WERI-Rb-1 (cell line): ENCODE measurements at regions not wholly inside any gene's neighbourhood (a gene's known extent, or its start where the extent isn't known, plus 50 kb on each side); places are given as distances from the start of the nearest gene placed in this dataset.

ENCODE experiments used
- DNase-seq: peaks from one replicate; pipeline ENCODE4 v3.0.0-alpha.2; 2020
- H3K27ac ChIP-seq: fragments of 250-450 bp; sonication (Bioruptor Pico); 2 replicates; pipeline ENCODE4 v1.5.1; 2020; ENCODE audit warnings: mild to moderate bottlenecking, moderate library complexity
- H3K27me3 ChIP-seq: fragments of 250-450 bp; sonication (Bioruptor Pico); 2 replicates; pipeline ENCODE4 v1.5.1; 2021; ENCODE audit warnings: mild to moderate bottlenecking, low read depth, moderate library complexity; ENCODE audit not compliant: insufficient read depth, severe bottlenecking
- H3K36me3 ChIP-seq: fragments of 250-450 bp; sonication (Bioruptor Pico); 2 replicates; pipeline ENCODE4 v1.5.1; 2020; ENCODE audit warnings: mild to moderate bottlenecking, moderate library complexity
- H3K4me3 ChIP-seq: 2 replicates; pipeline ENCODE4 v1.5.1; 2011; ENCODE audit warnings: low read depth, mild to moderate bottlenecking, control low read depth, low read length
- H3K9me3 ChIP-seq: fragments of 250-450 bp; sonication (Bioruptor Pico); 2 replicates; pipeline ENCODE4 v1.5.1; 2021; ENCODE audit warnings: mild to moderate bottlenecking, moderate library complexity; ENCODE audit not compliant: severe bottlenecking
- TF ChIP-seq, protein P1 (sequence below): IDR thresholded peaks from 2 replicates; pipeline ENCODE4 v1.5.1; 2011; ENCODE audit warnings: low read depth, mild to moderate bottlenecking, control low read depth, inconsistent platforms, low read length

- TF ChIP-seq, protein P1, sequence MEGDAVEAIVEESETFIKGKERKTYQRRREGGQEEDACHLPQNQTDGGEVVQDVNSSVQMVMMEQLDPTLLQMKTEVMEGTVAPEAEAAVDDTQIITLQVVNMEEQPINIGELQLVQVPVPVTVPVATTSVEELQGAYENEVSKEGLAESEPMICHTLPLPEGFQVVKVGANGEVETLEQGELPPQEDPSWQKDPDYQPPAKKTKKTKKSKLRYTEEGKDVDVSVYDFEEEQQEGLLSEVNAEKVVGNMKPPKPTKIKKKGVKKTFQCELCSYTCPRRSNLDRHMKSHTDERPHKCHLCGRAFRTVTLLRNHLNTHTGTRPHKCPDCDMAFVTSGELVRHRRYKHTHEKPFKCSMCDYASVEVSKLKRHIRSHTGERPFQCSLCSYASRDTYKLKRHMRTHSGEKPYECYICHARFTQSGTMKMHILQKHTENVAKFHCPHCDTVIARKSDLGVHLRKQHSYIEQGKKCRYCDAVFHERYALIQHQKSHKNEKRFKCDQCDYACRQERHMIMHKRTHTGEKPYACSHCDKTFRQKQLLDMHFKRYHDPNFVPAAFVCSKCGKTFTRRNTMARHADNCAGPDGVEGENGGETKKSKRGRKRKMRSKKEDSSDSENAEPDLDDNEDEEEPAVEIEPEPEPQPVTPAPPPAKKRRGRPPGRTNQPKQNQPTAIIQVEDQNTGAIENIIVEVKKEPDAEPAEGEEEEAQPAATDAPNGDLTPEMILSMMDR, result no peak
- no peak overlapping the region for H3K4me3 ChIP-seq
- no peaks in the 10 kb centered on the region for H3K27me3 ChIP-seq
- H3K36me3 ChIP-seq, result no peaks in the 10 kb centered on the region
- no peaks in the 10 kb centered on the region for H3K9me3 ChIP-seq
- no peak overlapping the region for H3K27ac ChIP-seq
- no peak for DNase-seq
Observed at GRCh38 chr6:146878952-146879340, 280.2 kb downstream of the ADGB start.

GRCh38 chr6:146879406-146880117 is 280.8 kb downstream of the ADGB start:
- no peak for DNase-seq
- Histone ChIP-seq H3K9me3 (no peaks in the 10 kb centered on the region), H3K27me3 (no peaks in the 10 kb centered on the region), H3K36me3 (no peaks in the 10 kb centered on the region), H3K4me3 (no peak overlapping the region), H3K27ac (no peak overlapping the region)
- TF ChIP-seq, protein P1, result no peak

DNA sequence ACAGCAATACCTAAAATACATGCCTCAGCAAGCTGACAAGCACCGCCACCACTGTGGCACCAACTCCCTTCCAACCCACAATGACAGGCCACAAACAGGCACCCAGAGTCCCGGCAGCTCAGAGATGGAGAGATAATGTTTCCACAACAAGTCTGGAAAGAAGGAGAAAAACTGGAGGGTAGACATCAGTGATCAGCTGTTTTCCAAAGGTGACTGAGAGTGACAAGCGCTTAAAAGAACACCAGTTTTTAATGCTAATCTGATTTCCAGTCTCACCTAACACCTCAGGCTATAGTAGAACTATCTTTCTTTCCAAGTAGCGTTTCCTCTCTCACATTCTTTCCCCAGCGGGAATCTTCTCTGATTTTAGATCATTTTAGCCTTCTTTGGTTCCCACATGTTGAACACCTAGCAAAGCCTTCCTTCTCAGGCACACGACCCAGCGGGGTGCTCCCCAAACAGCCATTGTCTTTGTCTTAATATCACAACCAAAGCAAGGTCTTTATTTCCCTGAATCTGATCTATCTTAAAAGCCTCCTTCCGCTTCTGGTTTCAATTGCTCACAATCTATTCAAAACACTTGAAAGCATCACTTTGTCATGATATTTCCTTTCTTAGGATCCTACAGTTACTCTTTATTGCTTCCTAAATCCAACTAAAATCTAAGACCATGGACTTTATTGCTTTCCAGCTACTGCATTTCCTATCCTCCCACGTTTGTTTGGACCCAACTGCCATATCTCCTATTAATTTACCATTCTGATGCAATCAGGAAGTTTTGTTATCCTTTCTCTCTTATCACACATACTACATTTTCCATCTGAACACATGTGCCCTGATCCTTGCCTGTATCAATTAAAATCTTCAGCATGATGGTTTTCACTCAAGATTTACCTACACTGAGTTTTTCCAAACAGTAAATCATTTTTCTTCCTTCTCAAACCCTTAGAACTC is 282.7 kb downstream of the ADGB start:
- Histone ChIP-seq H3K36me3 (no peaks in the 10 kb centered on the region), H3K9me3 (no peaks in the 10 kb centered on the region), H3K27me3 (no peaks in the 10 kb centered on the region), H3K27ac (no peak overlapping the region), H3K4me3 (no peak overlapping the region)
- TF ChIP-seq, protein P1, result no peak
- no peak for DNase-seq

DNA sequence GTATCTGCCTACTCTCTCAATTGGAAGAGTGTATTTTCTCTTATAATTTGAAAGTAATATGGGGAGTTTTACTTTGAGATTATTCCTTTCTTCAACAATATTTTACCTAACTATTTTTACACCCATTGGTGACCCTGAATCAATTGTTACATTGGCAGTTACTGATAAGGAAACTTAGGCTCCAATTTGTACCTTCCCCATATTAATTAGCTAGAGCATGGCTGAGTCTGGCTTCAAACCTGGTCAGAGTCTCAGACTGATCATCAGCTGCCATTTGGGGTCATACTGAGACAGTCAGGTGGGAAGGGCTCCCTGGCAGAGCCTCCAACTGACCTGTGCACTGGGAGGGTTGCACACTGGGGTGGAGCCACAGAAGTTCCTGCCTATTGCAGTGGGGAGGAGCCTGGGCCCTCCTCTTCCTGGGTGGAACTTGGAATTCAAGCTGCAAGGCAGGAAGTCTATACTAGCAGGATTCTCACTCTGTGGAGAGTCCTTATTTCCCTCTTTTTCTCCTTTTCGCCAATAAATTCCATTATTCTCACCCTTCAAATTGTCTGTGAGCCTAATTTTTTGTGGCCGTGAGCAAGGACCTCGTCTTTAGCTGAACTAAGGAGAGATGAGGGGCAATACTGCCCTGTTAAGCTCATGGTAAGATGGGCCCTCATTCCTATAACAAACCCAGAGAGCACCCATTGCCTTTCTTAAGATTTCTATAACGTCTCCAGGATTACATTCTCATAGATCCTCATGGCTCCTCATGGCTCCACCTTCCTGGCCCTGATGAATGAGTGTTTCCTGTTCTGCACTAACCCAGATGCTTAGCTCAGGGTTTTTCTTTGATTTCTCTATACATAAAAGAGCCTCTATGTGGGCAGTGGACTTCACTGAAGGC is 285.1 kb downstream of the ADGB start:
- Histone ChIP-seq H3K27me3 (no peaks in the 10 kb centered on the region), H3K9me3 (no peaks in the 10 kb centered on the region), H3K36me3 (no peaks in the 10 kb centered on the region), H3K27ac (no peak overlapping the region), H3K4me3 (no peak overlapping the region)
- TF ChIP-seq, protein P1, result no peak
- no peak for DNase-seq

DNA sequence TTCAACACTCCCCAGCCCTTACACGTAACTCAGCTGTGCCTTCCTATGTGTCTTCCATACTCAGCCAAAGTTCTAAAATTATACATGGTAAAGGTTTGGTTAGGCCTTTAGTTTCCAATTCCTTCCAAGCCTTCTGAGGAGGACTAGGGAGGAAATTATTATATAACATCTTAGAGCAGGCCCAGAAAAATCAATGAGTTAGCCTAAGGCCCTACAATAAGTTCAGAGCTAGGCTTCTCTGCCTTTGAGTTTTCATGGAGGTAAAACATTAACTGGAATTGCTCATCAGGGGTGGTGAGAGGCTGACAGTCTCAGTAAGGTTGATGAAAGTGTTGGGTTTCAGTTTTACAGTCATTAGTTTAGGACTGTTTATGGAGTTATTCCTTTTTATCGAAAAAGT is 286.0 kb downstream of the ADGB start:
- Histone ChIP-seq H3K27ac (no peak overlapping the region), H3K27me3 (no peaks in the 10 kb centered on the region), H3K36me3 (no peaks in the 10 kb centered on the region), H3K4me3 (no peak overlapping the region), H3K9me3 (no peaks in the 10 kb centered on the region)
- no peak for DNase-seq
- TF ChIP-seq, protein P1, result no peak
